ENCODE measurements at regions not wholly inside any gene's neighbourhood (a gene's known extent, or its start where the extent isn't known, plus 50 kb on each side); places are given as distances from the start of the nearest gene placed in this dataset.

- TF ChIP-seq CTCF (IDR thresholded peaks at IDR 0.05) (no peak), POLR2A (IDR thresholded peaks at IDR 0.05) (no peak)
- Histone ChIP-seq H3K4me1 (no peaks in the 10 kb centered on the region), H3K4me3 (replicated peaks in 1 of 3) (no peak overlapping the region), H3K27me3 (no peaks in the 10 kb centered on the region), H3K27ac (no peak overlapping the region), H3K36me3 (no peaks in the 10 kb centered on the region), H3K9me3 (no peaks in the 10 kb centered on the region)
- intact Hi-C loops (cut with DNase I), result no loop called here
- DNase-seq, result no peak
- 70 to 89% methylated on average over 6 to 9 of the region's 14 CpGs for WGBS, 2 donors
Observed at GRCh38 chr19:30314056-30314804, 58.0 kb upstream of the ZNF536 start.

- Histone ChIP-seq H3K4me1 (no peaks in the 10 kb centered on the region), H3K27me3 (no peaks in the 10 kb centered on the region), H3K4me3 (replicated peaks in 1 of 3) (no peak overlapping the region), H3K36me3 (no peaks in the 10 kb centered on the region), H3K9me3 (no peaks in the 10 kb centered on the region), H3K27ac (no peak overlapping the region)
- no peak for TF ChIP-seq POLR2A (IDR thresholded peaks at IDR 0.05)
- no peak for TF ChIP-seq CTCF (IDR thresholded peaks at IDR 0.05)
- WGBS, 2 donors, result 92% methylated on average over 5 of the region's 5 CpGs
- intact Hi-C loops (cut with DNase I), result no loop called here
- no peak for DNase-seq
Observed at GRCh38 chr19:30314805-30315155, 57.4 kb upstream of the ZNF536 start.

- TF ChIP-seq CTCF (IDR thresholded peaks at IDR 0.05) (no peak), POLR2A (IDR thresholded peaks at IDR 0.05) (no peak)
- H3K27ac ChIP-seq, result no peak overlapping the region
- intact Hi-C loops (cut with DNase I), result no loop called here
- DNase-seq, result no peak
- H3K36me3 ChIP-seq, result no peaks in the 10 kb centered on the region
- no peaks in the 10 kb centered on the region for H3K27me3 ChIP-seq
- WGBS, 2 donors, result 89 to 98% methylated on average over 2 of the region's 2 CpGs
- H3K4me3 ChIP-seq (replicated peaks in 1 of 3), result no peak overlapping the region
- no peaks in the 10 kb centered on the region for H3K4me1 ChIP-seq
- no peaks in the 10 kb centered on the region for H3K9me3 ChIP-seq
Observed at GRCh38 chr19:30315159-30315558, 57.0 kb upstream of the ZNF536 start.

- DNase-seq, result no peak
- Histone ChIP-seq H3K36me3 (no peaks in the 10 kb centered on the region), H3K27ac (no peak overlapping the region), H3K4me3 (replicated peaks in 1 of 3) (no peak overlapping the region), H3K9me3 (no peaks in the 10 kb centered on the region), H3K27me3 (no peaks in the 10 kb centered on the region), H3K4me1 (no peaks in the 10 kb centered on the region)
- WGBS, 2 donors, result 96 to 99% methylated on average over 4 of the region's 4 CpGs
- TF ChIP-seq POLR2A (IDR thresholded peaks at IDR 0.05) (no peak), CTCF (IDR thresholded peaks at IDR 0.05) (no peak)
- intact Hi-C loops (cut with DNase I), result no loop called here
Observed at GRCh38 chr19:30316000-30316491, 56.1 kb upstream of the ZNF536 start.

- Histone ChIP-seq H3K36me3 (no peaks in the 10 kb centered on the region), H3K4me1 (no peaks in the 10 kb centered on the region), H3K4me3 (replicated peaks in 1 of 3) (no peak overlapping the region), H3K27me3 (no peaks in the 10 kb centered on the region), H3K9me3 (no peaks in the 10 kb centered on the region), H3K27ac (no peak overlapping the region)
- 84 to 94% methylated on average over 2 to 6 of the region's 6 CpGs for WGBS, 2 donors
- no peak for DNase-seq
- TF ChIP-seq POLR2A (IDR thresholded peaks at IDR 0.05) (no peak), CTCF (IDR thresholded peaks at IDR 0.05) (no peak)
- intact Hi-C loops (cut with DNase I), result no loop called here
Observed at GRCh38 chr19:30316560-30317106, 55.6 kb upstream of the ZNF536 start.

All from thyroid gland (tissue), 4 donors.